SJSA1 (cell line): ENCODE measurements at regions not wholly inside any gene's neighbourhood (a gene's known extent, or its start where the extent isn't known, plus 50 kb on each side); places are given as distances from the start of the nearest gene placed in this dataset.

ENCODE experiments used
- DNase-seq, 2 experiments: peaks; one replicate each; pipeline ENCODE4 v3.0.0-alpha.2; 2015 to 2020; ENCODE audit warnings: low spot score in 2 of 2, low read depth in 1 of 2
- H3K27ac ChIP-seq: fragments of 250-450 bp; sonication (Bioruptor Pico); 2 replicates; pipeline ENCODE4 v1.5.1; 2020; ENCODE audit warnings: mild to moderate bottlenecking, moderate library complexity
- H3K27me3 ChIP-seq: fragments of 250-450 bp; sonication (Bioruptor Pico); replicated peaks from 2 replicates; pipeline ENCODE4 v1.5.1; 2020; ENCODE audit warnings: mild to moderate bottlenecking, moderate library complexity
- H3K36me3 ChIP-seq: fragments of 250-450 bp; sonication (Bioruptor Pico); 2 replicates; pipeline ENCODE4 v1.5.1; 2020; ENCODE audit warnings: mild to moderate bottlenecking
- H3K4me1 ChIP-seq: fragments of 250-450 bp; sonication (Bioruptor Pico); replicated peaks from 2 replicates; pipeline ENCODE4 v1.6.1; 2021; ENCODE audit warnings: mild to moderate bottlenecking
- H3K4me3 ChIP-seq: fragments of 250-450 bp; sonication (Bioruptor Pico); 2 replicates; pipeline ENCODE4 v1.5.1; 2020; ENCODE audit warnings: mild to moderate bottlenecking
- H3K9me3 ChIP-seq: fragments of 250-450 bp; sonication (Bioruptor Pico); replicated peaks from 2 replicates; pipeline ENCODE4 v1.5.1; 2020; ENCODE audit warnings: mild to moderate bottlenecking

DNA sequence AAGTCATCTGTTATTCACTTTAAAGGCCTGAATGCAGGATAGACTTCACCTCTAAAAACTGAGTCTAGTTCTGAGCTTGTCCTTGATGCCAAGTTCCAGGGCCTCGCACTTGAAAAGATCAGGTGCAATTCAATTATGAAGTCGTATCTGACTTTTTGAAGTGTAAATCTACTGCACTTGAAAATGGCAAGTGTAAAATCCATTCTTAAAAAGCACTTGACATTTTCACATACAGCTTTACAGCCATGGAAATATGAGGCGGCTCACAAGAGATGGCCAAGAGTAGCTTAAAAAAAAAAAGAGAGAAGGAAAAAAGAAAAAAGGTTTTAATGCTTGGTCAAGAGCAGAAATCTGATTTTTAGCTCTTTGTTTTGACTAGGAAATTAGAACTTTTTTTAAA is 172.5 kb downstream of the GXYLT1 start:
- Histone ChIP-seq H3K9me3 (no peaks in the 10 kb centered on the region), H3K36me3 (no peaks in the 10 kb centered on the region), H3K27ac (no peak overlapping the region), H3K4me1 (no peaks in the 10 kb centered on the region), H3K4me3 (no peak overlapping the region), H3K27me3 (no peaks in the 10 kb centered on the region)
- DNase-seq, result no peak

DNA sequence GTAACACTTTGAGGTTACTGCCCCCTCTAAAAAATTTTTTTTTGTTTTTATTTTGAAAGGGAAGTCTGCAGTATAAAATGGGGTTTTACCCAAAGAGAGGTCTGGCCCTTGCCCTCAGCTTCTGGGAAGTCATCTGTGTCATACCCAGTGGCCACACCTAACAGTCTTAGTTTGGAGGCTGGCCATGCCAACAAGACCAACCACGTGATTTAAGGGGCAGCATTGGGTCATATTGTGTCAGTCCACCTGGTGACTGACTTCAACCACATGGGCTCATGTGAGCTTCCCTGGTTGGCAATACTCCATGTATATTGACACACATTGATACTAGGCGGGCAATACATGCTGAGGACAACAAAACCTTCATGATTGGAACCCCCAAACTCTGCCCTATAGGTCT is 173.9 kb downstream of the GXYLT1 start:
- no peak overlapping the region for H3K27ac ChIP-seq
- no peak for DNase-seq
- H3K4me3 ChIP-seq, result no peak overlapping the region
- H3K9me3 ChIP-seq, result no peaks in the 10 kb centered on the region
- no peaks in the 10 kb centered on the region for H3K36me3 ChIP-seq
- no peaks in the 10 kb centered on the region for H3K27me3 ChIP-seq
- H3K4me1 ChIP-seq, result no peaks in the 10 kb centered on the region

DNA sequence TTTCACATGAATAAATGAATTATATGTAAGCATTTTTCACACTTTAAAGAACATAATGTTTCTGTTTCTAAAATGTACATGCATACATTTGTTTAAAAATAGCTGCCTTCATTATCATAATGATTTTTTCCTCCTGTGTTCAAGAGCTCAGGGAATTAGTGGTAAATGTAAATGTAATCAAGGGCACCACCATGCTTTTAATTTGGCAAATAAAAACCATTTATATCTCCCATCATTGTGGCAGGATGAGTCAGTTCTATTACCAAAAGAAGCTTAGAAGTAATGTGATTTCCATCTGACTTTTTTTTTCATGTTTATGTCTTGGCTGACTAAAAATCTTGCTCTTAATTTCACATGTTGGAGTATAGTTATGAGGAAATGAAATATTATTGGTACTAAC is 176.1 kb downstream of the GXYLT1 start:
- Histone ChIP-seq H3K27ac (no peak overlapping the region), H3K36me3 (no peaks in the 10 kb centered on the region), H3K4me1 (no peaks in the 10 kb centered on the region), H3K4me3 (no peak overlapping the region), H3K9me3 (no peaks in the 10 kb centered on the region), H3K27me3 (no peaks in the 10 kb centered on the region)
- no peak for DNase-seq

DNA sequence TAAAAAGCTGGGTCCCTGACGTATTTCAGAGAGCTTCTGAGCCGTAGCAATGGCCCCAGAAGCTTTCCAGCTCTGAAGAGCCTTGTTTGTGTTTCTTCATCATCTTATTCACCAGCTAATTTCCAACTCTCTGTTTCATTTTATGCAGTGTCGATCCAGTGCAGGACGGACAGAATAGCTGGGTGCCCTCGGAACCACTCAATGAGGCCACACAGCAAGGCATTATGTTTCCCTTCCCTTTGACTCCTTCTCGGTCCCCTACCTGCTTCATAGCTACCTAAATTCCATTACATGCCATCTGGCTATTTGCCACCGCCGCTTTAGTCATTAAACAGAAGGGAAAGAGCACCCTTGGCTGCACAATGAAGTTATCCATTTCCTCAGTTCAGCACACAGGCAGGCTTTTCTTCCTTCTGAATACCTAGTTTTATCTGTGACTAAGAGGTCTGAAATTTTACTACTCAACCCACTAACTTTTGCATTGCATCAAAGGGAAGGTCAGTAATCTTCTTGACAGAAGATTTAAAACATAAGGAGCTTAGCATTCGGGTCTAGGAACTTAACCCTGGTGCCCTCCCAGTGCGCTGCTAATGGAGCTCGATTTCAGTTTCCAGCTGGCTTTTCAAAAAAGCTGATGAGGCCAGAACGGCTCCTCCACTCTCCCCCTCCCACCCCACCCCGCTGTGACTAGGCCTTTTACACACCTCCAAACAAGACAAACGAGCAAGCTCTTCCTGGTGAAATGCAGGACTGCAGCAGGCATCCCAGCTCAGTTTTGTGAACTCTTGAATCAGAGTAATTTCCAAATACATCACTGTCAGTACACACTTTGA is 176.8 kb downstream of the GXYLT1 start:
- Histone ChIP-seq H3K4me1 (no peaks in the 10 kb centered on the region), H3K9me3 (no peaks in the 10 kb centered on the region), H3K4me3 (no peak overlapping the region), H3K27ac (no peak overlapping the region), H3K27me3 (no peaks in the 10 kb centered on the region), H3K36me3 (no peaks in the 10 kb centered on the region)
- no peak for DNase-seq

- H3K4me3 ChIP-seq, result no peak overlapping the region
- H3K27ac ChIP-seq, result no peak overlapping the region
- H3K4me1 ChIP-seq, result no peaks in the 10 kb centered on the region
- H3K9me3 ChIP-seq, result no peaks in the 10 kb centered on the region
- no peaks in the 10 kb centered on the region for H3K27me3 ChIP-seq
- DNase-seq, result no peak
- H3K36me3 ChIP-seq, result no peaks in the 10 kb centered on the region
These were observed 177.8 kb downstream of the GXYLT1 start for GRCh38 chr12:41966916-41967315.

- Histone ChIP-seq H3K36me3 (no peaks in the 10 kb centered on the region), H3K27ac (no peak overlapping the region), H3K4me1 (no peaks in the 10 kb centered on the region), H3K27me3 (no peaks in the 10 kb centered on the region), H3K9me3 (no peaks in the 10 kb centered on the region), H3K4me3 (no peak overlapping the region)
- DNase-seq, result no peak
These were observed 178.7 kb downstream of the GXYLT1 start for GRCh38 chr12:41966001-41966400.

- Histone ChIP-seq H3K9me3 (no peaks in the 10 kb centered on the region), H3K36me3 (no peaks in the 10 kb centered on the region), H3K4me3 (no peak overlapping the region), H3K27me3 (no peaks in the 10 kb centered on the region), H3K27ac (no peak overlapping the region), H3K4me1 (no peaks in the 10 kb centered on the region)
- DNase-seq, result no peak
These were observed 181.3 kb downstream of the GXYLT1 start for GRCh38 chr12:41963398-41963797.

DNA sequence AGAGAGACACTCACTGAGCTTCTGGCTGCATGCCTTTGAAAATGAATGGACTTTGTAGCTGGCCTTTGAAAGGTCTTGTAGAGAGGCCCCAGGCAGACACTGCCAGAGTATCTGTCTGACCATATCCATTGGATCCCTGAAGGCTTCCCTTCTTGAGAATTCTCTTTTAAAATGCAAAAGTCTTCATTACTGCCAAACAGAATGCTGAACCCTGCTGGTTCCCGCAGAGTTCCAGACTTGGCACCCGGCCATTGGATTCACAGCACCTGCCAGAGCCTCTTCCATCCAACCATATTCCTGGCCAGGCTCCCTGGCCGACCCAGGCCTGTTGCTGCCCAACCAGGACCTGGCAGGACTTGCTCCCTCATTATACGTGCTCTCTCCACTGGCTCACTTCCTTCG is 182.5 kb downstream of the GXYLT1 start:
- H3K9me3 ChIP-seq, result no peaks in the 10 kb centered on the region
- H3K36me3 ChIP-seq, result no peaks in the 10 kb centered on the region
- H3K4me1 ChIP-seq, result no peaks in the 10 kb centered on the region
- no peaks in the 10 kb centered on the region for H3K27me3 ChIP-seq
- no peak overlapping the region for H3K27ac ChIP-seq
- DNase-seq, result no peak
- H3K4me3 ChIP-seq, result no peak overlapping the region

DNA sequence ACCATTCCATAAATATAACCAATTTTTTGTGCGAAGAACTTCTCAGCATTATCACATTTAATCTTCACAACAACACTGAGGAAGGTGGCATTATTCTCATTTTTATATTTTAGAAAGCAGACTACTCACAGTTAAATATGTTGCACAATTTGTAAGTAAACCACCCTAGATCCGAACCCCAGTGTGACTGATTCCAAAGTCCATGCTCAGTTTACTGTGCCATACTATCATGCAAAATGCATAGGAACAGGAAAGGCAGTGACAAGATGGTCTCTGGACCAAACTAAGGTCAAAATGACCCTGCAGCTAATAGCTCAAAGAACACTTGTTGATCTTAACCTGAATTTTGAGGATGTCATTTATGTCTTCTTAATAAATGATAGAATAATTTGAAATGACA is 185.4 kb downstream of the GXYLT1 start:
- no peak for DNase-seq
- no peak overlapping the region for H3K4me3 ChIP-seq
- H3K4me1 ChIP-seq, result no peaks in the 10 kb centered on the region
- H3K36me3 ChIP-seq, result no peaks in the 10 kb centered on the region
- no peak overlapping the region for H3K27ac ChIP-seq
- H3K27me3 ChIP-seq, result no peaks in the 10 kb centered on the region
- H3K9me3 ChIP-seq, result no peaks in the 10 kb centered on the region

GRCh38 chr12:41956353-41956752 is 188.3 kb downstream of the GXYLT1 start:
- Histone ChIP-seq H3K9me3 (no peaks in the 10 kb centered on the region), H3K4me1 (no peaks in the 10 kb centered on the region), H3K4me3 (no peak overlapping the region), H3K36me3 (no peaks in the 10 kb centered on the region), H3K27ac (no peak overlapping the region), H3K27me3 (no peaks in the 10 kb centered on the region)
- DNase-seq, result no peak

GRCh38 chr12:41950455-41950854 is 194.2 kb downstream of the GXYLT1 start:
- H3K4me1 ChIP-seq, result no peaks in the 10 kb centered on the region
- no peak overlapping the region for H3K4me3 ChIP-seq
- DNase-seq, result no peak
- H3K27ac ChIP-seq, result no peak overlapping the region
- H3K36me3 ChIP-seq, result no peaks in the 10 kb centered on the region
- no peaks in the 10 kb centered on the region; the same call in 1 of the 2 replicates for H3K9me3 ChIP-seq
- H3K27me3 ChIP-seq, result no peaks in the 10 kb centered on the region

DNA sequence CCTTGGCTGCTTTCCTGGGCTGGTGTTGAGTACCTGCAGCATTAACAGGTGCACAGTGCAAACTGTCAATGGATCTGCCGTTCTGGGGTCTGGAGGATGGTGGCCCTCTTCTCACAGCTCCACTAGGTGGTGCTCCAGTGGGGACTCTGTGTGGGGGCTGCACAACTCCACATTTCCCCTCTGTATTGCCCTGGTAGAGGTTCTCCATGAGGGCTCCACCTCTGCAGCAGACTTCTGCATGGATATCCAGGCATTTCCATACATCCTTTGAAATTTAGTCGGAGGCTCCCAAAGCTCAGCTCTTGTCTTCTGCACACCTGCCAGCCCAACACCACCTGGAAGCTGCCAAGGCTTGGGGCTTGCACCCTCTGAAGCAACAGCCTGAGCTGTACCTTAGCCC is 198.6 kb downstream of the GXYLT1 start:
- Histone ChIP-seq H3K27me3 (no peaks in the 10 kb centered on the region), H3K9me3 (no peaks in the 10 kb centered on the region; the same call in 1 of the 2 replicates), H3K4me1 (no peaks in the 10 kb centered on the region), H3K36me3 (no peaks in the 10 kb centered on the region), H3K27ac (no peak overlapping the region), H3K4me3 (no peak overlapping the region)
- no peak for DNase-seq

DNA sequence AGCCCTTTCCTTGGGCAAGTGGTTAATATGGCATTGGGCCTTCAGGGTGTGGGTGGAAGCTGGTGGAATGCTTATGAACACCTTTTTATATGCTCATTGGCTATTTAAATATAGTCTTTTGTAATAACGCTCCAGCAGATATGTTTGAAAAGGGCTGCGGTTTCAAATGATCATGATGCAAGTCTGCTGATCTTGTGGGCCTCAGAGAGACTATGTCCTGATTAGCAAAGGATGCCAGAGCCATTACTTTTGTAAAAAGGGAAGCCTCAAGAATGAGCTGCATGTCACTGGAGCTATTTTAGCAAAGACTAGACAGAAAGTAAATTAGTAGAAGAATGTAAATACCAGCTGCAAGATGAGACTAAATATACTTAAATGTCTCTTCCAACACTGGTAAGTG is 200.5 kb downstream of the GXYLT1 start:
- H3K27me3 ChIP-seq, result no peaks in the 10 kb centered on the region
- DNase-seq, result no peak
- no peaks in the 10 kb centered on the region for H3K36me3 ChIP-seq
- H3K9me3 ChIP-seq, result no peaks in the 10 kb centered on the region; the same call in 1 of the 2 replicates
- no peak overlapping the region for H3K4me3 ChIP-seq
- no peak overlapping the region for H3K27ac ChIP-seq
- no peaks in the 10 kb centered on the region for H3K4me1 ChIP-seq

- Histone ChIP-seq H3K4me1 (no peaks in the 10 kb centered on the region), H3K36me3 (no peaks in the 10 kb centered on the region), H3K9me3 (no peaks in the 10 kb centered on the region; the same call in 1 of the 2 replicates), H3K4me3 (no peak overlapping the region), H3K27ac (no peak overlapping the region), H3K27me3 (no peaks in the 10 kb centered on the region)
- DNase-seq, result no peak
These were observed 201.0 kb downstream of the GXYLT1 start for GRCh38 chr12:41943671-41944070.

DNA sequence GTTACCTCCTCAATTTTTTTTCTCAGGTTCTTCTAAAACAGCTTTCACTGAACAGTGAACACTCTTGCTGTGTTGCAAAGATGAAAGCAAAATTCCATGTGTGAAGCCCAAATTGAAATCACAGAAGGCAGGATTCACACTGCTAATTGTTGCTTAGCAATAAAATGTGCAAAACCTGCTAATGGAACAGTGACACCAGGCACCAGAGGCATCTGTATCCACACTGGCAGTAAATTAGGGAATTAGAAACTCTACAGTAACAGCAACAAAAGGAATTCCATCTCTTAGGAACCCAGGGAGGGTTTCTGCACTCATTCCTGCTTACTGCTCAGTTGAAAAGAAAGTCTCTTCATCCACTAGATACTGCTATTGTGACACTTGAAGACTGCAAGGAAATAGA is 202.3 kb downstream of the GXYLT1 start:
- no peaks in the 10 kb centered on the region for H3K4me1 ChIP-seq
- DNase-seq, result no peak
- no peak overlapping the region for H3K4me3 ChIP-seq
- no peaks in the 10 kb centered on the region for H3K36me3 ChIP-seq
- H3K27ac ChIP-seq, result no peak overlapping the region
- no peaks in the 10 kb centered on the region; the same call in 1 of the 2 replicates for H3K9me3 ChIP-seq
- H3K27me3 ChIP-seq, result no peaks in the 10 kb centered on the region
